NB4 (cell line): ENCODE measurements at regions not wholly inside any gene's neighbourhood (a gene's known extent, or its start where the extent isn't known, plus 50 kb on each side); places are given as distances from the start of the nearest gene placed in this dataset.

Experiments used
- DNase-seq: peaks from one replicate; pipeline ENCODE4 v3.0.0; 2010; ENCODE audit warnings: low read depth
- H3K4me3 ChIP-seq: one replicate; pipeline ENCODE4 v1.5.1; 2011; ENCODE audit warnings: mild to moderate bottlenecking, low read depth, low read length, moderate library complexity
- MYC ChIP-seq: IDR thresholded peaks from 2 replicates; pipeline ENCODE4 v1.6.1; 2011; ENCODE audit warnings: low read depth, low read length
- POLR2A ChIP-seq: IDR thresholded peaks from 2 replicates; pipeline ENCODE4 v1.6.1; 2011; ENCODE audit warnings: mild to moderate bottlenecking; ENCODE audit not compliant: insufficient read length; ENCODE audit errors: extremely low read depth
- TF ChIP-seq, protein P1 (sequence below): IDR thresholded peaks from 2 replicates; pipeline ENCODE4 v1.6.1; 2011; ENCODE audit warnings: low read depth, low read length
- TF ChIP-seq, protein P2 (sequence below): IDR thresholded peaks from one replicate; pipeline ENCODE4 v1.5.1; 2012; ENCODE audit warnings: low read depth, low read length

DNA sequence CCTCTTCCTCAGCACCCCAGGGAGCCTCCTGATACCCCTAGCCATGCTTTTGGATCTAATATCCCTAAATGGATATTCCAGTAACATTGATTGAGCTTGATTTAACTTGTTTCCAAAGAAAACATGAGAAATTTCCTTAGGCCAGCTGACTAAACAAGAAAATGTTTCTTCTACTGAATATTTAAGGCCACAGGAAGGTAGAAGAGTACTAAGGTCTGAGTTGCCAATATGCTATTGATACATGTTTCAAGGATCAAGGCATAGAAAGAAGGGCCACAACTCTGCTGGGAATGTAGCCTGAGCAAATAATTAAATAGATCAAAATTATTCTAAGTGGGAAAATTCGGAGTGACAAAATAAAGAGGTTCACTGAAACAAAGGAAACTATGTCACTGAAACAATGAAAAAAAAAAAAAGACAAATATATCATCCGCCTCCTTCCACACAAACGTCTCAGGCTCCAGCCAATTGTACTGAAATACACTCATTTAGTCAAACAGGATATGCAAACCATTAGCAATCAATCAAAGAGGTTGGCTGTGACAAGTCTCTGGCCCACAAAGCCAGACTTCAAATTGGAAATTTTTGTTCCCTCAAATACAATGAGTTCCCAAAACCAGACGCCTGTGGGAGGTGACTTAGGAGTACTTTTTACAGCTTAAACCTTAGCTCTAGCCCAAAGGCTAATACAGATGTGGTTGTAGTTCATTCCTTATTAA lies 396.2 kb downstream of the HTR7 start:
- H3K4me3 ChIP-seq: no peak overlapping the region
- TF ChIP-seq, protein P1, sequence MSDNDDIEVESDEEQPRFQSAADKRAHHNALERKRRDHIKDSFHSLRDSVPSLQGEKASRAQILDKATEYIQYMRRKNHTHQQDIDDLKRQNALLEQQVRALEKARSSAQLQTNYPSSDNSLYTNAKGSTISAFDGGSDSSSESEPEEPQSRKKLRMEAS: no peak
- DNase-seq: no peak

DNA sequence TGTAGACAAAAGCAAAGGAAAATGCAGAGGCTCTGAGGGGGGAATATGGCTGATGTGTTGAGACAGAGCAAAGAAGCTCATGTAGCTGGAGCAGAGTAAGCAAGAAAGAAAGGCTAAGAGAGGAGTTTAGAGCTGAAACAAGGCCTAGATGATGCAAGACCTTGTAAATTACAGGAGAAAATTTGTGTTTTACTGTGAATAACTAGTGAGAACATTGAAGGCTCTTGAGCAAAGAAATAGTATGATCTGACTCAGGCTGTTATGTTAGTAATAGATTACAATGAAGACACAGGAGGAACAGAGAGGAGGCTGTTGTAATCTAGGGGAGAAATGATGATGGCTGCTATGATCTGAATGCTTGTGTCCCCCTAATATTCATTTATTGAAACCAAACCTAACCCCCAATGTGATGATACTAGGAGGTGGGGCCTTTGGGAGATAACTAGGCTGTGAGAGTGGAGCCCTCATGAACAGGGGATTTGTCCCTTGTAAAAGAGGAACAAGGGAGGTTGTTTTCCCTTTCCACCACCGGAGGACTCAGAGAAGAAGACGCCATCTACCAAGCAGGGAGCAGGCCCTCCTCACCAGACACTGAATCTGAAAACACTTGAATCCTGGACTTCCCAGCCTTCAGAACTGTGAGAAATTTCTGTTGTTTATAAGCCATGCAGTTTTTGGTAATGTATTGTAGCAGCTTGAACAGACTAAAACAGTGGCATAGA lies 394.9 kb downstream of the HTR7 start:
- no peak for TF ChIP-seq MYC
- TF ChIP-seq POLR2A: no peak
- TF ChIP-seq, protein P2, sequence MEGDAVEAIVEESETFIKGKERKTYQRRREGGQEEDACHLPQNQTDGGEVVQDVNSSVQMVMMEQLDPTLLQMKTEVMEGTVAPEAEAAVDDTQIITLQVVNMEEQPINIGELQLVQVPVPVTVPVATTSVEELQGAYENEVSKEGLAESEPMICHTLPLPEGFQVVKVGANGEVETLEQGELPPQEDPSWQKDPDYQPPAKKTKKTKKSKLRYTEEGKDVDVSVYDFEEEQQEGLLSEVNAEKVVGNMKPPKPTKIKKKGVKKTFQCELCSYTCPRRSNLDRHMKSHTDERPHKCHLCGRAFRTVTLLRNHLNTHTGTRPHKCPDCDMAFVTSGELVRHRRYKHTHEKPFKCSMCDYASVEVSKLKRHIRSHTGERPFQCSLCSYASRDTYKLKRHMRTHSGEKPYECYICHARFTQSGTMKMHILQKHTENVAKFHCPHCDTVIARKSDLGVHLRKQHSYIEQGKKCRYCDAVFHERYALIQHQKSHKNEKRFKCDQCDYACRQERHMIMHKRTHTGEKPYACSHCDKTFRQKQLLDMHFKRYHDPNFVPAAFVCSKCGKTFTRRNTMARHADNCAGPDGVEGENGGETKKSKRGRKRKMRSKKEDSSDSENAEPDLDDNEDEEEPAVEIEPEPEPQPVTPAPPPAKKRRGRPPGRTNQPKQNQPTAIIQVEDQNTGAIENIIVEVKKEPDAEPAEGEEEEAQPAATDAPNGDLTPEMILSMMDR: no peak
- TF ChIP-seq, protein P1: no peak
- H3K4me3 ChIP-seq: no peak overlapping the region
- DNase-seq: no peak

DNA sequence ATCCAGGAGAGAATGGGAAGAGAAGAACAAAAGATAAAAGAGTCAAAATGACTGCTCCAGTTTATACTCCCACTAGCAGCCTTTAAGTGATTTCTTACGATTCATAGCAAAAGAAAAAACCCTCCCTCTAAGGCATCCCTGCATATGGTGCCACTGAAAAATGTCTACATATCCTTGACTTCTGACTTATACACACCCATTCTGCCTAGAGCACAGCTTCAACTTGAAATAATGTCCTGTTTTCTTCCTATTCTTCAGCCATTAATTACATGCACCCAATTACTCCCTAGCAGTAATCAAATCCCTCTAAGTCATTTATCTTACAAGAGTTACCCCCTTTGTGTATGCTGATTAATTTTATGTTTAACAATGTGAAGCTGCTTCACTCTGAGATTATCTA lies 393.5 kb downstream of the HTR7 start:
- DNase-seq: no peak
- H3K4me3 ChIP-seq: no peak overlapping the region
- TF ChIP-seq, protein P2: no peak
- TF ChIP-seq, protein P1: no peak
- TF ChIP-seq POLR2A: no peak
- TF ChIP-seq MYC: no peak

DNA sequence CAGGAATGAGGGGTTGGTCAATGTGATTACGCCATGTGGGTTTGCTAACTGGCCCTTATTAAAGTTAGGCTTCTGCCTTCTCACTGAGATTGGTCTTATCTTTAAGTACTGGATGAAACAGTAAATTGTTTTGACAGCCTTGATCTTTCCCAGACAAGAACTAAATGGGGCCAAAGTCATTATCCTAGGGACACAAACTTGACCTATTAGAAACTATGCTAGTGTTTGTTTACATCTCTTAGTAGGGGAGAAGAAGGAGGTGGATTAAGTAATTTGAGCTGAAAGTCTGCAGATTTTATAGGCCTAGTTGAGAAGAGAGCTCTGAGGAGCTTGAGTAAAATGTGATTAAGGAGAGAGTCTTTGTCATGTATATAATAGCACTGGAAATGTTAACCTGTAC lies 386.9 kb downstream of the HTR7 start:
- no peak overlapping the region for H3K4me3 ChIP-seq
- TF ChIP-seq, protein P2: no peak
- TF ChIP-seq, protein P1: no peak
- no peak for DNase-seq

DNA sequence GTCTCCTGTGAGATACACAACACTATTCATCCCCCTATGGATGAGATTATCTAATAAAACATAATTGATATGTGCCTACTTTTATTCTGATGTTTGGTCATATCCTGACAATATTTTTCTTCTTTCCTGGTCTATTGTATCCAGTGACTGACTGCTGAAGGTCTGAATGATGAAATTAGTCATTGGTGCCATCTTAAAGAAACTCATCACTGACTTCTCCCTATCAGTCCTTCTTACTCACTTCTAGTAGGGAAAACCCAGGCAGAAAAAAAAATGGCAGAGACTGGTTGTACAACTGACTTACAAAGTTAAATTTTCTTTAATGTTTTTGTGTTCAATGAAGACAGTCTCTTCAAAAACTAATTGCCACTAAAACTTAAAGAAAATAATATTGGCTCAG lies 377.4 kb downstream of the HTR7 start:
- DNase-seq: no peak
- TF ChIP-seq MYC: no peak
- TF ChIP-seq, protein P2: no peak

DNA sequence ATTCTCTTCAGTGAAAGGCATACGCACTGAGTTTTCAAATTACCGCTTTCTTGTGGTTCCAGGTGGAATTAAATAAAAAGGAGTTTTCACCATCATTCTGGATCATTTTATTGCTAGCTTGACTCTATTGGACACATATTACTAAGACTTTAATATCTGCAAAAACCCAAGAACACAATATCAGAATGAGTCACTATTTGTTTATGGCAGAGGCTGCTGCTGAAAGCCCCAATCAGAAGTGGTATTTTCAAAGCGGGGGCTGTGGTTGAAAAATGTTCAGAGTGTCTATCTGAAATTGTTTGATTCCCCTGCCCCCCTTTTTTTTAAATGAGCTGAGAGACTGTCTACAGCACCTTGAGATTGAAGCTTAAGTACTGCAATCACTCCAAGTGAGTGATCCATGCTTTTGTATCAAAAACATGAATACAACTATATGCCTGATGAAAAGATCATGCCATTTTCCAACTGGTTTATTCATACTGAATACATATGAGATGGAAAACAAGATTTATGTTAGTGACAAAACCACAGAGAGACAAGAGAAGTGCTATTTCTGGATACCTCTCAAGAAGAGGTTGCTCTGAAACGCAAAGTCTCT lies 376.4 kb downstream of the HTR7 start:
- TF ChIP-seq POLR2A (no peak), MYC (no peak)
- TF ChIP-seq, protein P1: no peak
- TF ChIP-seq, protein P2: no peak
- no peak overlapping the region for H3K4me3 ChIP-seq
- no peak for DNase-seq

More for the DNA sequence above, 377.4 kb downstream of the HTR7 start:
- no peak overlapping the region for H3K4me3 ChIP-seq
